Progenitor cell of endocrine pancreas (in vitro differentiated cells): ENCODE measurements at regions not wholly inside any gene's neighbourhood (a gene's known extent, or its start where the extent isn't known, plus 50 kb on each side); places are given as distances from the start of the nearest gene placed in this dataset.

ENCODE experiments used
- DNase-seq: peaks from one replicate; pipeline ENCODE4 v3.0.0; 2021; ENCODE audit warnings: low spot score; ENCODE audit not compliant: unreplicated experiment
- H3K27ac Mint-ChIP-seq: 2 replicates; pipeline ENCODE4 v1.8.0; 2021; ENCODE audit warnings: mild to moderate bottlenecking, moderate library complexity, mixed read lengths
- H3K27me3 Mint-ChIP-seq: 2 replicates; pipeline ENCODE4 v1.8.0; 2021; ENCODE audit warnings: mixed read lengths
- H3K36me3 Mint-ChIP-seq: 2 replicates; pipeline ENCODE4 v1.8.0; 2022; ENCODE audit warnings: mixed read lengths; ENCODE audit not compliant: insufficient read depth
- H3K4me1 Mint-ChIP-seq: 2 replicates; pipeline ENCODE4 v1.8.0; 2021; ENCODE audit warnings: low read depth, mixed read lengths
- H3K4me3 Mint-ChIP-seq: 2 replicates; pipeline ENCODE4 v1.8.0; 2021; ENCODE audit warnings: low read depth, mild to moderate bottlenecking, moderate library complexity, mixed read lengths
- H3K9me3 Mint-ChIP-seq: 2 replicates; pipeline ENCODE4 v1.8.0; 2021; ENCODE audit warnings: low read depth, mixed read lengths
- CTCF ChIP-seq: fragments of 200-600 bp; sonication (generic); IDR thresholded peaks from one replicate; pipeline ENCODE4 v1.5.0; 2021; ENCODE audit warnings: antibody characterized with exemption, mild to moderate bottlenecking; ENCODE audit not compliant: unreplicated experiment

GRCh38 chr5:8097146-8097545 is 228.2 kb downstream of the MTRR start:
- no peaks in the 10 kb centered on the region for H3K4me1 Mint-ChIP-seq
- no peak overlapping the region for H3K27ac Mint-ChIP-seq
- no peak for TF ChIP-seq CTCF
- no peaks in the 10 kb centered on the region for H3K27me3 Mint-ChIP-seq
- H3K9me3 Mint-ChIP-seq, result peaks cover 3% of the 10 kb centered on the region
- H3K36me3 Mint-ChIP-seq, result no peaks in the 10 kb centered on the region
- no peak overlapping the region for H3K4me3 Mint-ChIP-seq
- DNase-seq, result no peak

DNA sequence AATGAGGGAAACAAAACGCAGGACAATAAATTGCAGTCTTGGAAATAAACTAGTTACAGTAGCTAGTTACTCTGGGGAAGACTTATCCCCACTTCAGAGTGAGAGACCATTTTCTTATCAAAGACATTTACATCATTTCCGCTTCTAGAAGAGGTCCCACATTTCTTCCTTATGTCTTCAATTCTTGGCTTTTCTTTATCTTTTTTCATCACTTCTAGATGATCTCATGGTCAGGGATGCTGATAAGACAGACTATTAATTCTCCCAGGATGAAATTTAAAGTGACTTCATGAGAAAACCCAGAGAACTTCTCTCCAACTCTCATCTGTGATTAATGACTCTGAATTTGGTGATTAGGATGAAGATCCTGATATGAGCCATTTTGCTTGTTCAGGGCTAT is 229.1 kb downstream of the MTRR start:
- peaks cover 3% of the 10 kb centered on the region for H3K9me3 Mint-ChIP-seq
- no peak overlapping the region for H3K4me3 Mint-ChIP-seq
- H3K27me3 Mint-ChIP-seq, result no peaks in the 10 kb centered on the region
- no peaks in the 10 kb centered on the region for H3K4me1 Mint-ChIP-seq
- TF ChIP-seq CTCF, result no peak
- no peaks in the 10 kb centered on the region for H3K36me3 Mint-ChIP-seq
- no peak for DNase-seq
- H3K27ac Mint-ChIP-seq, result no peak overlapping the region

GRCh38 chr5:8102714-8103113 is 233.8 kb downstream of the MTRR start:
- Mint-ChIP-seq H3K9me3 (peaks cover 3% of the 10 kb centered on the region), H3K36me3 (no peaks in the 10 kb centered on the region), H3K4me1 (no peaks in the 10 kb centered on the region), H3K4me3 (no peak overlapping the region), H3K27me3 (no peaks in the 10 kb centered on the region), H3K27ac (no peak overlapping the region)
- DNase-seq, result no peak
- no peak for TF ChIP-seq CTCF

GRCh38 chr5:8114597-8115266 is 245.8 kb downstream of the MTRR start:
- no peak overlapping the region for H3K27ac Mint-ChIP-seq
- no peaks in the 10 kb centered on the region for H3K9me3 Mint-ChIP-seq
- H3K4me1 Mint-ChIP-seq, result no peaks in the 10 kb centered on the region
- DNase-seq, result no peak
- H3K36me3 Mint-ChIP-seq, result no peaks in the 10 kb centered on the region
- no peak overlapping the region for H3K4me3 Mint-ChIP-seq
- no peaks in the 10 kb centered on the region for H3K27me3 Mint-ChIP-seq
- no peak for TF ChIP-seq CTCF

DNA sequence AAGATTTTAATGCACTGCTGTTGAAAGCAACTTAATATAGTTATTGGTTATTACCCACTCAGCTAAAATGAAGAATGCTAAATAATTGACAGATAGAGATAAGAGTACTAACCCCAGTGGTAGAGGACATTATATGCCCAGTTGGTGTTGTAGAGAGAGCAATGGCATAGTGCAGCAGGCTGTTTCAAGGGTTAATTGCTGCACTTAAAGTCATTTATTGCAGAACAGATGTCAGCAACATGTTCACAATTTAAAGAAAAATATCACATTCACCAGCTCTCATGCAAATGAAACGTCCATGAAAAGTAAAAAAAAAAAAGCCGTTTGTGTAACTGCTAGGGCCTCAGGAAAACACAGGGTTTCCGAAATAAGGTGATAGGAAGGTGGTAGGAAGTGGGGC is 254.6 kb downstream of the MTRR start:
- TF ChIP-seq CTCF, result no peak
- Mint-ChIP-seq H3K4me3 (no peak overlapping the region), H3K27me3 (no peaks in the 10 kb centered on the region)

More for the DNA sequence above, 254.6 kb downstream of the MTRR start:
- no peaks in the 10 kb centered on the region for H3K4me1 Mint-ChIP-seq
- no peak overlapping the region for H3K27ac Mint-ChIP-seq
- no peaks in the 10 kb centered on the region for H3K9me3 Mint-ChIP-seq
- no peak for DNase-seq
- no peaks in the 10 kb centered on the region for H3K36me3 Mint-ChIP-seq
